SK-N-DZ (cell line): ENCODE measurements at regions not wholly inside any gene's neighbourhood (a gene's known extent, or its start where the extent isn't known, plus 50 kb on each side); places are given as distances from the start of the nearest gene placed in this dataset.

Experiments
- DNase-seq: peaks from one replicate; pipeline ENCODE4 v3.0.0-alpha.2; 2015; ENCODE audit warnings: low spot score

GRCh38 chr1:60987904-60988303 lies 94.5 kb upstream of the NFIA start:
- no peak for DNase-seq

- no peak for DNase-seq
These were observed 98.1 kb upstream of the NFIA start for GRCh38 chr1:60984062-60984799.

GRCh38 chr1:60983701-60984061 lies 98.7 kb upstream of the NFIA start:
- DNase-seq = no peak

- DNase-seq = no peak
These were observed 99.8 kb upstream of the NFIA start for GRCh38 chr1:60982539-60982938.

- DNase-seq = no peak
These were observed 101.0 kb upstream of the NFIA start for GRCh38 chr1:60981357-60981756.

GRCh38 chr1:60978421-60979357 lies 103.7 kb upstream of the NFIA start:
- peak; percentile 26 for DNase-seq

GRCh38 chr1:60977661-60978060 lies 104.7 kb upstream of the NFIA start:
- DNase-seq = no peak

- DNase-seq = peak; percentile 56
These were observed 107.6 kb upstream of the NFIA start for GRCh38 chr1:60974524-60975372.

GRCh38 chr1:60973668-60974067 lies 108.7 kb upstream of the NFIA start:
- DNase-seq = no peak

- no peak for DNase-seq
These were observed 109.5 kb upstream of the NFIA start for GRCh38 chr1:60972841-60973364.

- no peak for DNase-seq
These were observed 111.0 kb upstream of the NFIA start for GRCh38 chr1:60971330-60971729.

- peak; percentile 79 for DNase-seq
These were observed 112.3 kb upstream of the NFIA start for GRCh38 chr1:60969971-60970509.

GRCh38 chr1:60965280-60965854 lies 117.0 kb upstream of the NFIA start:
- DNase-seq = no peak

GRCh38 chr1:60963167-60963940 lies 119.0 kb upstream of the NFIA start:
- DNase-seq = no peak

GRCh38 chr1:60960891-60961461 lies 121.4 kb upstream of the NFIA start:
- DNase-seq = no peak

- DNase-seq = no peak
These were observed 122.7 kb upstream of the NFIA start for GRCh38 chr1:60959701-60960100.

- no peak for DNase-seq
These were observed 124.4 kb upstream of the NFIA start for GRCh38 chr1:60958001-60958400.

- no peak for DNase-seq
These were observed 125.8 kb upstream of the NFIA start for GRCh38 chr1:60956520-60956919.

GRCh38 chr1:60952612-60953111 lies 129.7 kb upstream of the NFIA start:
- no peak for DNase-seq
